HG03175 (cell line): ENCODE measurements at regions not wholly inside any gene's neighbourhood (a gene's known extent, or its start where the extent isn't known, plus 50 kb on each side); places are given as distances from the start of the nearest gene placed in this dataset.
"Not testable (repeated sequence)": the region's sequence is repeated elsewhere in the genome, so short reads cannot be mapped to it uniquely, and the experiment has no call there.

Experiments used
- ATAC-seq: cut with Tn5 transposase; IDR thresholded peaks from one replicate; pipeline ENCODE4 v1.9.1; 2021; ENCODE audit warnings: mild to moderate bottlenecking, moderate library complexity; ENCODE audit not compliant: unreplicated experiment

DNA sequence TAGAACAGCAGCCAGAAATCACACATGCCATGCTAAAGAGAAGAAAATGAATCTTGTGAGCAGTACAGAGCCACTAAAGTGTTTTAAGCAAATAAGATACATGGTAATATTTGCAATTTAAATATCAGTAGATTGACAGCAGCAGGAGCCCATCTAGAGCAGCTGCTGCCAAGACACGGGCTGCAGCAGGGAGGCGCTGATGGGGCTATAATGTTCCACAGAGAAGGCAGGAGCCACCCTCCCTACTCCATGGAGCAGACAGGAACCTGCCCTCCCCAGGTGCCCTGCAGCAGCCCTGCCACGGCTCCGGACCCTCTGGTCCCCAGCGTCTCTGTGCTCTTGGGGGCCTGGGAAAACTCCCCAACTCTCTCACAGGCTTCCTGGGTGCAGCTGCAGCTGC lies 224.1 kb upstream of the ISL1 start:
- no peak for ATAC-seq

DNA sequence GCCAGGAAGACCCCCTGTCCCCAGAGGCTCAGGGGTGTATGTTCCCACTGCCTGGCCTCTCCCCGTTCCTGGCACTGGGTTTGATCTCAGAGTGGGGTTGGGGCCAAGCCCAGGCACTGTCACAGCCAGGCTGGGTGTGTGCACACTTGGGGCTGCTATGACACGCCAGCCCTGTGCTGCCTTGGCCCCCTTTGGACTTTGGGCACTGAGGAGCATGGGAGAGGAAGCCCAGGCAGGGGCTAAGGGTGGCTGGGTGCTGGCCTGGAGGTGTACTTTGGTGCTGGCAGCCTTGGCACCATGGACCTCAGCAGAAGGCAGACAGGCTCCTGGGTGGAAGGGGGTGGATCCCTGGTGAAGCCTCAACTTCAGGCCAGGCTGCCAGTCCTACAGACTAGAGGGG lies 223.6 kb upstream of the ISL1 start:
- no peak for ATAC-seq

DNA sequence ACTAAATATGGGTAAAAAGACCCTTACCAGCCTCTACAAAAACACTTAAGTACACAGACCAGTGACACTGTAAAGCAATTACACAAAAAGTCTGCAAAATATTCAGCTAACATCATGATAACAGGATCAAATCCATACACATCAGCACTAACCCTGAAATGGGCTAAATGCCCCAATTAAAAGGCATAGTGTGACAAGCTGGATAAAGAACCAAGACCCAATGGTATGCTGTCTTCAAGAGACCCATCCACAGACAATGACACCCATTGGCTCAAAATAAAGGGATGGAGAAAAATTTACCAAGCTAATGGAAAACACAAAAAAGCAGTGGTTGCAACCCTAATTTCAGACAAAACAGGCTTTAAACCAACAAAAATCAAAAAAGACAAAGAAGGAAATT lies 221.0 kb upstream of the ISL1 start:
- ATAC-seq = no peak

DNA sequence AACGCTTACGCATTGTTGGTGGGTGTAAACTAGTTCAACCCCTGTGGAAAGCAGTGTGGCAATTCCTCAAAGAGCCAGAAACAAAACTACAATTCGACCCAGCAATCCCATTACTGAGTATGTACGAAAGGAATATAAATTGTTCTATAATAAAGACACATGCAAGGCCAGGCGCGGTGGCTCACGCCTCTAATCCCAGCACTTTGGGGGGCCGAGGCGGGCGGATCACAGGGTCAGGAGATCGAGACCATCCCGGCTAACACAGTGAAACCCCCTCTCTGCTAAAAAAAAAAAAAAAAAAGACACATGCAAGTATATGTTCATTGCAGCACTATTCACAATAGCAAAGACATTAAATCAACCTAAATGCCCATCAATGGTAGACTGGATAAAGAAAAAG lies 217.6 kb upstream of the ISL1 start:
- not testable (repeated sequence) for ATAC-seq

DNA sequence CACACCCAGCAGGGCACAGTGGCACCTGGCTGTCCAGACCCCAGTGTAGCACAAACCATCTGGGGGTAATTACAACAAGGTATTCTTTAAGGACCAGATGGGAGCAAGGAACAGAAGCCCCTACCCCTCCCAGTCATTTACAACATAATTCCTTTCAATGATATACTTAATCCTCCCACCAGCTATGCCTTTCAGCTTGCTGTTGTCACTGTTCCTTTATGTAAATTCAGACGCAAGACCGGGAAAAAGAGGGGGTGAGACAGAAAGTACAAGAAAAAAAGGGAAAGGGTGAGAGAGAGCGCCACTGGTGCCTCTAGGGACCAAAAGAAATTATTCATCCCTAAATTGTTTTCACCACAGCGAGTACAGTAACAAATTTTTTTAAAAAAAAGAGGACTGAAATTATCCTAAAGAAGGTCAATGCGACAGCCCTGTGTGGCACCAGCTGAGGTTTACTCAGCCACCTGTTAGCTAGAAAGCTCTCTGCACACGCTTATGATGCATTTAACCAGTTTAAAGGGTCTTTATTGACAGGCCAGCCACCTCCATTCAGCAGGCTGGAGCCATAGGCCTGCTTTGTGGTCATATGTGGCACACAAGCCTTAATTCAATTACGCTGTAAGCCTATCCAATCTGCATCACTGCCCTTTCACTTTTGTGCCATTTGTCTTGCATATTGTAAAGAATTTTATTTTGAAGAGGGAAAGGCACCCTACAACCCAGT lies 210.2 kb upstream of the ISL1 start:
- ATAC-seq = no peak

DNA sequence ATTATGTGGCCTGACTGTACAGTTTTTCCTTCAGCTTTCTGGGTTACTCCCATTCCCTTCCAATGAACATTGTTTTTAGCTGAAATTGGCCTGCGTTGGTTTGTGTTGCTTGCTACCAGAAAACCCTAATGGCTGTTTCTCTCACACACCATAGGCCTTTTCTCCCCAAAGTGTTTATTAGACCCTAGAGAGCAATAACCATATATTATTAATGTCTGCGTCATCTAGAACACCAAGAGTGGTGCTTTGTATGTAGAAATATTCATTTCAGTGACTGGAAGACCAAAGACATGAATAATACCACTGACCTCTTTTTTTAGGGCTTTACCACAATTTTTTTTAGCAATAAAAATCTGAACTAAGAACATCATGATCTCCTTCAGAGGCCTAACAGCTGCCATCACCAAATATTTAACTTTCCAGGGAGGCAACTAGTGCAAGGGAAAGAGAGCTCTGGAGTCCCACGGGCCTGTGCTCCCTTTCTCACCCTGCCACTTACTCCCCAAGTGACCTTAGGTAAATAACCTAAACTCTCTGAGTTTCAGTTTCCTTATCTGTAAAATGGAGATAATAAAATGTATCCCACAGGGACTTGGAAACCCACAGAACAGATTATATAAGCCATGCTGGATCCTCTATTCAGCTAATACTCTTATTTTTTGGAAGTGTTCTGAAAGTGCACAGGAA lies 201.9 kb upstream of the ISL1 start:
- ATAC-seq = no peak

DNA sequence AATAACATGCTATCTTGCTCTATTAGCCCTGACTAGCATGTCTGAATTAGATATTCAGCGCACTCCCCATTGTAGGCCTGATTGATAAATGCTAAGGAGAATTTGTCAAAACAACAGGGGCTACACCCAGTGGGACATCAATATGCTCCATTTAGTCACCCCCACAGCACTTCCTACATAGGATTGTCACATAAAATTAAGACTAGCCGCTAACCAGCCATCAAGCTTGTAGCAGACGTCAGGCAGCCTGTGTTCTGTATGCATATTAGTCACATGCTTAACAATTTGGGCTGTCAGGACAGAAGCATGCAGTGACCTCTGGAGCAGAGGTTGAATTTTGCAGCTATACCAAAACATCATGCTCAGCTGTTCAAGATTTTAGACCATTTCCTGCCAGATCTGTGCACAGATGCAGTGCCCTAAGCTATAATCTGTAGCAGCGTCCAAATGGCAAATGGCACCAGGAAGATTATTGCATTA lies 197.4 kb upstream of the ISL1 start:
- ATAC-seq = no peak

DNA sequence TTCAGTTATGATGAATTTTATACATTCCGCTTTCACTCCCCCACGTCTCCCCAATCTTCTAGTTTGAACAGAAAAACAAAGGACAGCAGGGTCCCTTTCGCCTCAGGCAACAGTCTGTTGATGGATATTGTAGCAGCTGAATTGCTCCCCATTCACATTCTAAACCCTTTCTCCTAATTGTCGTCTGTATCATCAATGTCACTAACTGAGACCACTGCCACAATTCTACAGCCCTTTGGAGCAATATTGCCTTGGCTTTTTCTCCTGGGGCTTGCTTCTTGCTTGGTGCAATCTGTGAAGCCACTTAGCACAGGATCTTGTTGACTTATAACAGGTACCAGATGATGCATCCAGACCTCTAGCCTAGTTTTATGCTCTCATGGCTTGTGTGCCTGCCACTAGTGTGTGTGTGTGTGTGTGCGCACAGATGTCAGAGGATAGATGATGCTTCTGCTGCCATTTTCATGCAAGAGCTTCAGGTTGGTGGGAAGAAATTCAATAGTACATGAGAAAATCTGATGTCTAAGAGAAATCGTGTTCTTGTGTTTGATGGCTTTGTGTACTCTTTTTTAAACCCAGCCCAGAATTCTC lies 195.2 kb upstream of the ISL1 start:
- no peak for ATAC-seq

DNA sequence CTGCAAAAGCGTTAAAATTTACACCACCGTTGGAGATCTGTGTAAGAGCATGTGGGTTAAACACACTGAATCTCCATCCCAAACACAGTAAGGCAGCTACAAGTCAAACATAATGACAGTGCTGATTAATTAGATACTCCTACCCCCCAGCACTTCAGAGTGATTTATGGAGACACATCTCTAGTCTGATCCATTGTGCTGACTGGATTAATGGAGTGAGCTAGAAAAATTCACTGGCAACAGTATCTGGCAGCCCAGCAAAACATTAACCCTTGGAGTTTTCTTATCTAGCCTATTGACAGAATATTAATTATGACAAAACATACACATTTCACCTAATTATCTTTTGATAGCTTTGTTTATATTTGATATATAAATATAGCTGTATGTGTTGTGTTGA lies 188.6 kb upstream of the ISL1 start:
- no peak for ATAC-seq

DNA sequence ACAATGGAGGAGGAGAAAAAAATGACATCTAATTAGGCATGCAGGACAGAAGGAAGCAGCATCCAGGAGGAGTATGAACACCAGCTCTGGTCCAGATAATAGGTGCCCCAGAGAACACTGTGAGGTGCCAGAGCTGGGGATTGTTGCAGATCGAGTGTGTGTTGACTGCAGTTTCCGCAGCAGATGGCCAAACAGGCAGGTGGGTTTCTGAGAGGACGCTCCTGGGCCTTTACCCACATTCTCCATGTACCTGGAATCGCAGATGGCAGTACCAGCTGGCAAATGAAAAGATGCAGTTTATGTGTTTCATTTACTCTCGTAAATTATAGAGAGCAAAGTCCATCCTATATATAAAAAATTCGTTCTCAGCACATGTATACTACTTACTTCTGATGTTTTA lies 182.2 kb upstream of the ISL1 start:
- no peak for ATAC-seq

DNA sequence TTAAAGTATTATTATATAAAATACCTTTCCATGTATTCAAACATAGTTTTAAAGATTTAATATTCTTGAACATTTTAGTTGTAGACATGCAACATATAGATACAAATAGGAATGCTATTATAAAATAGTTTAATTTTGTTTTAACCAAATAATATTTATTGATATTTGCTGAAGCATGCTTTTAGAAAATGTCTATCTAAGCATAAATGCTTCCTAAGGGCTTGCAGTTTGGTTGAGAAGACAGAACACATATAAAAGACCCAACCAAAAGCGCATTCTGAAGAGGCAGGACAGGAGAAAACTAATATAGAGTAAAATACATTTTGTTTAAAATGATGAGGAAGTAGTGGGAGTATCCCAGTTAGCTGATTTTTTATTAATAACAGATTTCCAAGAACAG lies 181.5 kb upstream of the ISL1 start:
- ATAC-seq = no peak

DNA sequence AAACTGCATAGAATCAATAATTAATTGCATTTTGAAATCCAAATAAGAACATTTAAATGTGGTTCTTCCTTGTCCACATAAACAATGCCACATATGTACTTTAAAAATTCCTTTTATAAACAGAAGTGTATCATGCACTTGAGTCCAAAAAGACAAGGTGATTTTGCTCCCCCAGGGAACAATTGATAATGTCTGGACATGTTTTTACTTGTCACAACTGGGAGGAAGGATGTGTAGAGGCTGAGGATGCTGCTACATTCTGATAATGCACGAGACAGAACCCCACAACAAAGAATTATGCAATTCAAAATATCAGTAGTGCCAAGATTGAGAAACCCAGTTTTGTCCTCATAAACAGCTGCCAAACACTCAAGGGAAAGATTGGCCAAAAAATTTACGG lies 181.1 kb upstream of the ISL1 start:
- ATAC-seq = no peak

DNA sequence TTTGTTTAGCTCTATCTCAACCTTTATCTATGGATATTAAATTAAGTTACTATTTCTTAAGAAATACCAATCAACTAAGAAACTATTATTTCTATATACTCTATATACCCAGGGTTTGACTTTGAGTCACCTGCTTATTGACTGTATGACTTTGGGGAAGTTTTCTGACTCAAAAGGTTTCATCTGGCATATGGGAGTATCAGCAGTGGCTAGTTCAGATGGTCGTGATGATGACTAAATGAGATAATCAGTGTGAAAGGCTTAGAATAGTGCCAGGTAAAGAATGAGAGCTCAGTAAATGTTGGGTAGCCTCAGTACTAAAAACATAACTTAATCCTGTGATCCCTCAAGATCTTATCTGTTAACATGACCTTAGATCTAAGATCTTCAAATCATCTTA lies 179.7 kb upstream of the ISL1 start:
- no peak for ATAC-seq

DNA sequence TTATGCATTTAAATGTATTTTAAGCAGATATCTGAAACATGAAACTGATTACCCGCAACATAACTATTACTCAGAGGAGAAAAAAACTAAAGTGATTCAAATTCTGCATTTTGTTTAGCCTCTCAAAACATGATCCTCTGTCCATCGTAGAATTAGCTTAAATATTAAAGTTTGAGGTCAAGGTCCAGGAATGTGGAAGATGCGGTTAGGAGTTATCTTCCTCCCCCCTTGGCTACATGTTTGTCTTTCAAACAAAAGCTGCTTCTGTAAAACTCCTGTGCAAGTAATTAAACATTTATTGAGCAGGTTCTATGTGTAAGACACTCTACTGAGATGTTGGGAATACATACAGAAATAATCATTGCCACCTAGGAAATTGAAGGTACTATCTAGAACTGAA lies 175.0 kb upstream of the ISL1 start:
- no peak for ATAC-seq

DNA sequence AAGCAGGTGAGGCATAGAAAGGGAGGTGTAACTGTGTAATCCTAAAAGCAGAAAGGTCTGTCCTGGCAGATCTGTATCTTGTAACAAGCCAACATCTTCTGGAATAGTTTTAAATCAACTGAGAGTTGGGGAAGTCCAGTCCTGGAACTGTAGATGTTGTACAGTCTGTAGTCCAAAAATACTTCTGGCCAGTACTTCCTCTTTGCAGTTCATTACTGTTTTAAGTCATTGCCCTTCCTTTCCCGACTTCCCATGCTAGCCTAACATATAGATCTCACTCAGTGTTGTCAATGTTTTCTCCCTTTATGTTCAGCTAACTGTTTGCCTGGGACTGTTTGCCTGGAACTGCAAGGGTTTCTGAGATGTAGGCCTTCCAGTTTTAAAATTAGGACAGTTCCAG lies 168.5 kb upstream of the ISL1 start:
- no peak for ATAC-seq

DNA sequence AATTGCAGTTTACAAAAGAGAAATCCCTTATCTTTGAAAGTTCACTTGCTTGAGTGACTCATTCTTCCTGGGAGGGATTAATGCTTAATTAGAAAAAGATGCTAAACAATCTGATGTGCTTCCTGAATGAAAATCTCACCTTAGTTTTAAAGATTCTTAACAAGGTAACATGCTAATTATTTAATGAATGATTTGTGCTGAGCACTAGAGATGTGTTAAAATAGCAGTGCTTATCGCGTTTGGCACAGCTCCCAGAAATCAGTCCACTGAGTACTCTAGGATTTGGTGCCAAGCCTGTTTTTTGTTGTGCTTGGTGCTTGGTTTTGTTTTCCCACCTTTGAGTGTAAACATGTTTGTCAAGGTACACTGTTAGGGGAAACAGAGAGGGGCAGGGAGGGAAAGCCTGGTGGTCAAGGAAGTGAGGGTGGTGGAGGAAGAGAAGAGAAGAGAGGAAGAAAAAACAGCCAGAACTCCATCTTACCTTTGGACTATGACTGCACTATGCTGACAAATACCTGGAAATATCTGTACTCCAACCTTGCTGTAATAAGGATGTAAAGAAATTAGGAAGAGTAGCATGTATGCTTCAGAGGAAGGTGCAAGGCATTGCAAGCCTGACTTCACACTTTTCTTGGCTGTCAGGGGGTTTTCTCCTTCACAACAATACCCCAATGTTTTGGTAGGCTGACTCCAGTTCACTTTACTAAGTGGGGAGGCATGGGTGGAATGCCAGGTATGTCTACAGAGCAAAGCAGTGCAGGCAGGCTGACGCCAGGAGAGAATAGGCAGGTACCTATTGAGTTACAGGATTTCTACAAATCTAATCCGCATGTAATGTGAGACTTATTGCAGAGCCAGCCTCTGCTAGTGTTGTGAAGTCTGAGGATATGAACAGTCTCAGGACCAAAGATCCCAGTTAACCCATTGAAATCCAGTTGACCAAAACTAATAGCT lies 157.2 kb upstream of the ISL1 start:
- ATAC-seq = no peak

DNA sequence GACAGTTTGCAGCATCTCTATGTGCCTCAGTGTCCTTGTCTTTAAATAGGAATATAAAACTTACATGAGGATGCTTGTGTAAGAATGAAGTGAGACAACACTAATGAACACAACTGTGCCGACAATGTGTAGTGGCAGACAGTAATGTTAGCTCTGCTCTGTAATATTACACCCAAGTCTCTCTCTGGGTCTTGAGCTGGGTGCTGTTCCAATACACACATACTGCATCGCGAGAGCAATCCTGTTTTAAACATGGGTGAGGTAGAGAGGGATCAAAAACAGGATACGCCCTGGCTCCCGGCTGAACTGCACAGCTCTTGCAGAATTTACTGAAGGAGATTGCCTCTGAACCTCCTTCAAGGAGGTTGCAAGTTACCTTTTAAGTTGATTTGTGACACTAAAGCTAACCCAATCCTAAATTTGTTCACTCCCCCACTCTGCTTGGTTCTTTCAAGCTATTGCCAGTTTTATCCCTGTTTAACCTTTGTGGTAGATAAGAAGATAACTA lies 155.2 kb upstream of the ISL1 start:
- ATAC-seq = no peak

DNA sequence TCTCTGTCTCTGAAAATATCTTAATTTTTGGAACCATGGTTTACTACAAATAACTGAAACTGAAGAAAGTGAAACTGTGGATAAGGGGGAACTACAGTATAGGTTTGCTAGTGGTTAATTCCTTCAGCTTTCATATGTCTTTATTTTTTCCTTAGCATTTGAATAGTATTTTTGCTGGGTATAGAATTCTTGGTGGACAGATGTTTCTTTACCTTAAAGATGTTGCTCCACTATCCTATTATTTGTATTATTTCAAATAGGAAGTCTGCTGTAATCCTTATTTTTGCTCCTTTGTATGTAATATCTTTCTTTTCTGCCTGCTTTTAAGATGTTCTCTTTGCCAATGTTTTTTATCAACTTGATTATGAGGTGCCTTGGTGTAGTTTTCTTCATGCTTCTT lies 152.9 kb upstream of the ISL1 start:
- ATAC-seq = no peak

DNA sequence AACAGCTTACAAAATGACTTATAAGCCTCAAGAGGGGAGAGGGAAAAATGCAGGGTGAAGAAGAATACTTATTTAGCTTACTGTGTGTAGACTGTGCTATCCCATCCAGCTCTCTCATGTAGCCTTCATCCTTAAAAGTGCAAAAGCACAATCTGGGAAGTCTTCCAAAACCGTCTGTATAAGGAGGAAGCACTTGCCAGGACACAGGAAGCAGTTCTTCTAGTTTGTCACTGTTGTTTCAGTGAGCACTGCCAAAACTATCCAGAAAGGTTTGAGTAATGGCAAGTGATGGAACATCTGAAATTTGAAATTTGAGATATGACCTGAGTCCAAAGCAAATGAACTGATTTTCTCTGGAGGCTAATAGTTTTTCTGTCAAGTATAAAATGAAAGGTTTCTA lies 140.8 kb upstream of the ISL1 start:
- no peak for ATAC-seq

DNA sequence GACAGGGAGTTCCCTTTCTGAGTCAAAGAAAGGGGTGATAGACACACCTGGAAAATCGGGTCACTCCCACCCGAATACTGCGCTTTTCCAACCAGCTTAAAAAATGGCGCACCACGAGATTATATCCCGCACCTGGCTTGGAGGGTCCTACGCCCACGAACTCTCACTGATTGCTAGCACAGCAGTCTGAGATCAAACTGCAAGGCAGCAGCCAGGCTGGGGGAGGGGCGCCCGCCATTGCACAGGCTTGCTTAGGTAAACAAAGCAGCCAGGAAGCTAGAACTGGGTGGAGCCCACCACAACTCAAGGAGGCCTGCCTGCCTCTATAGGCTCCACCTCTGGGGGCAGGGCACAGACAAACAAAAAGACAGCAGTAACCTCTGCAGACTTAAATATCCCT lies 132.3 kb upstream of the ISL1 start:
- not testable (repeated sequence) for ATAC-seq

DNA sequence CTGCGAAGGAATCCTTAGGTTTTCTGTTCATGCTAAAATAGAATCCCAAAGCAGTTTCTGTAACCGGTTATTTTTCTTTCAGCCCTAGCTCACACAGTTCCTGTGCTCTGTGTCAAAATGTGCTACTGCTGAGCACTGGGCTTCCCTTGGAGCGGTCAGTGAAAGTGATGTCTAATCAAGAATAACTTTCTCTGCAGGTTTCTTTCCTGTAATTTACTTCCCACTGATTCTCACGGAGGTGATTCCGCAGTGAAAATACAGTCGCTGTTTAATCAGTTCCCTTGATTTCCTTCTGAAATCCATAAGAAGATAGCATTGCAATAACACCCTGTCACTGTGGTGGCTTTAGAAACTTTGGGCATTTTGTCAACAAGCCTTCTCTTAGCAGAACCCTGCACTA lies 112.0 kb upstream of the ISL1 start:
- no peak for ATAC-seq
